Suprapubic skin (tissue), 3 donors: ENCODE measurements at regions not wholly inside any gene's neighbourhood (a gene's known extent, or its start where the extent isn't known, plus 50 kb on each side); places are given as distances from the start of the nearest gene placed in this dataset.

Experiments
- EP300 ChIP-seq: sonication (generic); formaldehyde crosslinking; IDR thresholded peaks from one replicate; pipeline ENCODE4 v1.6.1; 2017; ENCODE audit warnings: antibody characterized with exemption
- TF ChIP-seq, protein P1 (sequence below), 2 donors: fragments of 200-600 bp in 1 of 2; fragments of 450-650 bp in 1 of 2; sonication (generic) in 1 of 2; IDR thresholded peaks; one replicate each; pipeline ENCODE4 v1.5.1; 2016 to 2019; ENCODE audit warnings: antibody characterized with exemption in 2 of 2, mild to moderate bottlenecking in 1 of 2, moderate library complexity in 1 of 2

DNA sequence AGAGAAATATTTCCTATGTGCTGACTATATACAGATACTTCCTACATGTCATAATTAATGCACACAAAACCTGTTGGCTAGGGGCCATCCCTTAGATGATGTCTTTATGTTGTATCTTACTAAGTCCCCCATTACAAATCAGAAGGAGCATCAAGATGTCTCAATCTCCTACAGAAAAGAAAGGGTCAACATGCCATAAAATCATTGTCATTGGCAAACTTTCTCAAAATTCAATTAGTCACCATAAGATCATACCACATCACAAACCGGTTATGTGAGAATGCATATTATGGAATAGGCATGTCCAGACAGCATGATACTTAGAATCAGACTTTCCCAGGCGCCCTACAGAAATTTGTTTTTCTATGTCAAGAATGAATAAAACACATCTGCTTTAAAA is 175.2 kb upstream of the TET2 start:
- TF ChIP-seq, protein P1, sequence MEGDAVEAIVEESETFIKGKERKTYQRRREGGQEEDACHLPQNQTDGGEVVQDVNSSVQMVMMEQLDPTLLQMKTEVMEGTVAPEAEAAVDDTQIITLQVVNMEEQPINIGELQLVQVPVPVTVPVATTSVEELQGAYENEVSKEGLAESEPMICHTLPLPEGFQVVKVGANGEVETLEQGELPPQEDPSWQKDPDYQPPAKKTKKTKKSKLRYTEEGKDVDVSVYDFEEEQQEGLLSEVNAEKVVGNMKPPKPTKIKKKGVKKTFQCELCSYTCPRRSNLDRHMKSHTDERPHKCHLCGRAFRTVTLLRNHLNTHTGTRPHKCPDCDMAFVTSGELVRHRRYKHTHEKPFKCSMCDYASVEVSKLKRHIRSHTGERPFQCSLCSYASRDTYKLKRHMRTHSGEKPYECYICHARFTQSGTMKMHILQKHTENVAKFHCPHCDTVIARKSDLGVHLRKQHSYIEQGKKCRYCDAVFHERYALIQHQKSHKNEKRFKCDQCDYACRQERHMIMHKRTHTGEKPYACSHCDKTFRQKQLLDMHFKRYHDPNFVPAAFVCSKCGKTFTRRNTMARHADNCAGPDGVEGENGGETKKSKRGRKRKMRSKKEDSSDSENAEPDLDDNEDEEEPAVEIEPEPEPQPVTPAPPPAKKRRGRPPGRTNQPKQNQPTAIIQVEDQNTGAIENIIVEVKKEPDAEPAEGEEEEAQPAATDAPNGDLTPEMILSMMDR (IDR thresholded peaks at IDR 0.05): no peak
- TF ChIP-seq EP300: no peak
